HCT116 (cell line): ENCODE measurements at regions not wholly inside any gene's neighbourhood (a gene's known extent, or its start where the extent isn't known, plus 50 kb on each side); places are given as distances from the start of the nearest gene placed in this dataset.

Source experiments
- ATAC-seq: fragments of 200-7000 bp; cut with Tn5 transposase; 2 replicates; pipeline ENCODE4 v1.9.1; 2020; ENCODE audit warnings: mild to moderate bottlenecking, moderate library complexity
- BruUV-seq: library from RNA; stranded (reverse); fragments of 400-500 nt; replicated peaks from 2 replicates; lab custom pipeline; 2021; lab: Mats Ljungman, UMichigan
- CTCF ChIA-PET: fragments of 300-600 bp; sonication (Branson Sonifier 250); formaldehyde crosslinking; loops from one replicate; lab custom pipeline; 2021; ENCODE audit warnings: antibody characterized with exemption; lab: Charles Lee
- POLR2A ChIA-PET: fragments of 300-600, 350-600 bp; sonication (Branson Sonifier 250); formaldehyde crosslinking; loops from one replicate; lab custom pipeline; 2021; ENCODE audit warnings: antibody characterized with exemption; lab: Charles Lee
- RAD21 ChIA-PET, 2 experiments: fragments of 300-600 bp; sonication (Branson Sonifier 250); formaldehyde crosslinking; loops; one replicate each; lab custom pipeline; 2023; ENCODE audit warnings: low total read pairs in 2 of 2; ENCODE audit not compliant: uncharacterized antibody in 2 of 2, unreplicated experiment in 2 of 2, low non-redundant PET in 1 of 2; lab: Charles Lee
- DNase-seq: peaks from one replicate; pipeline ENCODE4 v3.0.0-alpha.2; 2010; ENCODE audit warnings: low read depth, low spot score
- H2AFZ ChIP-seq: fragments of 200-600 bp; shearing (Covaris generic), sonication (generic); 2 replicates; pipeline ENCODE4 v1.6.1; 2017; ENCODE audit warnings: low read depth, mixed run types, mixed read lengths, antibody characterized with exemption, low read length; ENCODE audit not compliant: poor library complexity, severe bottlenecking
- H3K27ac ChIP-seq: 2 replicates; pipeline ENCODE4 v1.5.1; 2012; ENCODE audit warnings: low read depth, low read length
- H3K27me3 ChIP-seq: fragments of 200-600 bp; sonication (generic); 2 replicates; pipeline ENCODE4 v1.6.1; 2016; ENCODE audit warnings: mixed run types, low read length, mixed read lengths; ENCODE audit not compliant: insufficient read depth
- H3K36me3 ChIP-seq, 2 experiments: fragments of 200-500 bp in 1 of 2; fragments of 200-600 bp in 1 of 2; sonication (Bioruptor generic) in 1 of 2; sonication (generic) in 1 of 2; 2 replicates each; pipeline versions ENCODE4 v1.5.1 to v1.6.1; 2014 to 2016; ENCODE audit warnings: low read length in 2 of 2, inconsistent platforms in 1 of 2, mixed read lengths in 1 of 2, mixed run types in 1 of 2; ENCODE audit not compliant: insufficient read depth in 2 of 2, control insufficient read depth in 1 of 2
- H3K4me1 ChIP-seq, 2 experiments: fragments of 200-600 bp in 1 of 2; sonication (generic) in 1 of 2; 2 replicates each; pipeline versions ENCODE4 v1.5.1 to v1.6.1; 2012 to 2017; ENCODE audit warnings: low read length in 2 of 2, inconsistent platforms in 1 of 2, mild to moderate bottlenecking in 1 of 2, mixed read lengths in 1 of 2, mixed run types in 1 of 2, moderate library complexity in 1 of 2; ENCODE audit not compliant: insufficient read depth in 2 of 2, control insufficient read depth in 1 of 2
- H3K4me2 ChIP-seq: fragments of 200-600 bp; sonication (generic); 2 replicates; pipeline ENCODE4 v1.6.1; 2017; ENCODE audit warnings: mixed run types, low read length, mixed read lengths
- H3K4me3 ChIP-seq, 2 experiments: fragments of 200-600 bp in 1 of 2; sonication (generic) in 1 of 2; replicated peaks in 1 of 2; 2 replicates each; pipeline ENCODE4 v1.5.1; 2011 to 2016; ENCODE audit warnings: low read length in 2 of 2, control low read depth in 1 of 2, low read depth in 1 of 2, mild to moderate bottlenecking in 1 of 2, mixed read lengths in 1 of 2, mixed run types in 1 of 2
- H3K79me2 ChIP-seq: fragments of 200-600 bp; sonication (generic); 2 replicates; pipeline ENCODE4 v1.6.1; 2017; ENCODE audit warnings: mild to moderate bottlenecking, mixed run types, low read length, moderate library complexity, mixed read lengths; ENCODE audit not compliant: insufficient read depth
- H3K9ac ChIP-seq: fragments of 200-600 bp; sonication (generic); 2 replicates; pipeline ENCODE4 v1.6.1; 2016; ENCODE audit warnings: low read length, mixed read lengths
- H3K9me2 ChIP-seq: fragments of 200-600 bp; sonication (generic), shearing (Covaris generic); 2 replicates; pipeline ENCODE4 v1.6.1; 2017; ENCODE audit warnings: mixed run types, mild to moderate bottlenecking, moderate library complexity; ENCODE audit not compliant: insufficient read depth
- H3K9me3 ChIP-seq, 2 experiments: fragments of 200-500 bp in 1 of 2; fragments of 200-600 bp in 1 of 2; sonication (Bioruptor generic) in 1 of 2; sonication (generic) in 1 of 2; 2 replicates each; pipeline ENCODE4 v1.6.1; 2014 to 2017; ENCODE audit warnings: low read length in 2 of 2, mixed read lengths in 2 of 2, inconsistent platforms in 1 of 2, low read depth in 1 of 2, mild to moderate bottlenecking in 1 of 2, mixed run types in 1 of 2, moderate library complexity in 1 of 2; ENCODE audit not compliant: control insufficient read depth in 1 of 2, insufficient read depth in 1 of 2
- H4K20me1 ChIP-seq: fragments of 200-600 bp; sonication (generic), shearing (Covaris generic); 2 replicates; pipeline ENCODE4 v1.6.1; 2017; ENCODE audit warnings: mixed run types, mild to moderate bottlenecking, moderate library complexity; ENCODE audit not compliant: insufficient read depth
- ELF1 ChIP-seq: IDR thresholded peaks from 2 replicates; pipeline ENCODE4 v1.6.1; 2012; ENCODE audit warnings: low read depth, borderline replicate concordance
- FOSL1 ChIP-seq: IDR thresholded peaks from 2 replicates; pipeline ENCODE4 v1.6.1; 2012; ENCODE audit warnings: low read depth
- MAX ChIP-seq: IDR thresholded peaks from 2 replicates; pipeline ENCODE4 v1.6.1; 2012
- SIN3A ChIP-seq: IDR thresholded peaks from 2 replicates; pipeline ENCODE4 v1.6.1; 2012; ENCODE audit warnings: low read depth
- SP1 ChIP-seq: IDR thresholded peaks from 2 replicates; pipeline ENCODE4 v1.6.1; 2012; ENCODE audit warnings: low read depth
- YY1 ChIP-seq: IDR thresholded peaks from 2 replicates; pipeline ENCODE4 v1.6.1; 2011; ENCODE audit warnings: low read length, low read depth, moderate library complexity, mild to moderate bottlenecking; ENCODE audit not compliant: insufficient replicate concordance; ENCODE audit errors: extremely low read depth
- ZFX ChIP-seq: fragments of 450-650 bp; IDR thresholded peaks from 2 replicates; pipeline ENCODE4 v1.6.1; 2017
- ZNF274 ChIP-seq: fragments of 200-500 bp; sonication (Bioruptor generic); IDR thresholded peaks from 2 replicates; pipeline ENCODE4 v1.6.1; 2014; ENCODE audit warnings: mild to moderate bottlenecking, low read depth, low read length, inconsistent platforms
- intact Hi-C: fragments of 100-400 bp; cut with micrococcal nuclease; formaldehyde crosslinking; loops from 2 replicates; pipeline ENCODE4 v1.10.0; 2022

GRCh38 chr1:106304106-106304505 lies 752.4 kb upstream of the PRMT6 start:
- Histone ChIP-seq H3K9me2 (no peaks in the 10 kb centered on the region), H3K27ac (no peak overlapping the region), H3K4me1 (no peaks in the 10 kb centered on the region), H3K79me2 (no peaks in the 10 kb centered on the region), H3K4me3 (no peak overlapping the region), H2AFZ (no peak overlapping the region), H3K9me3 (peaks cover 21 to 24% of the 10 kb centered on the region in 2 experiments; a peak in 3 of 4 replicates), H3K36me3 (no peaks in the 10 kb centered on the region), H3K9ac (no peak overlapping the region), H4K20me1 (no peaks in the 10 kb centered on the region), H3K4me2 (no peak overlapping the region), H3K27me3 (no peaks in the 10 kb centered on the region)
- intact Hi-C loops: no loop called here
- BruUV-seq: no TSS peak
- TF ChIP-seq SIN3A (no peak), ZFX (no peak), YY1 (no peak)
- ATAC-seq (no peak), DNase-seq (no peak)
- RAD21 ChIA-PET: no interaction called here
- CTCF ChIA-PET: no interaction called here
- POLR2A ChIA-PET: no interaction called here

- TF ChIP-seq SP1: no peak
- no peak for TF ChIP-seq ELF1
- no peak for TF ChIP-seq FOSL1
- TF ChIP-seq ZNF274: no peak
- TF ChIP-seq MAX: no peak
- DNase-seq: no peak
- ChIA-PET POLR2A (no interaction called here), CTCF (no interaction called here), RAD21 (no interaction called here)
- intact Hi-C loops: no loop called here
- H3K4me3 ChIP-seq: no peak overlapping the region
- no peak overlapping the region for H3K4me2 ChIP-seq
- H3K27me3 ChIP-seq: no peaks in the 10 kb centered on the region
- no TSS peak for BruUV-seq
- H3K9ac ChIP-seq: no peak overlapping the region
- no peak overlapping the region for H3K27ac ChIP-seq
- H3K79me2 ChIP-seq: no peaks in the 10 kb centered on the region
- no peak overlapping the region for H2AFZ ChIP-seq
- no peaks in the 10 kb centered on the region for H4K20me1 ChIP-seq
- H3K36me3 ChIP-seq: no peaks in the 10 kb centered on the region
- H3K9me2 ChIP-seq: no peaks in the 10 kb centered on the region
- no peaks in the 10 kb centered on the region for H3K4me1 ChIP-seq
- peaks cover 10 to 17% of the 10 kb centered on the region in 2 experiments; a peak in 3 of 4 replicates for H3K9me3 ChIP-seq
- ATAC-seq: no peak
These were observed 736.9 kb upstream of the PRMT6 start for GRCh38 chr1:106319612-106320011.
